ENCODE measurements at regions not wholly inside any gene's neighbourhood (a gene's known extent, or its start where the extent isn't known, plus 50 kb on each side); places are given as distances from the start of the nearest gene placed in this dataset.

DNA sequence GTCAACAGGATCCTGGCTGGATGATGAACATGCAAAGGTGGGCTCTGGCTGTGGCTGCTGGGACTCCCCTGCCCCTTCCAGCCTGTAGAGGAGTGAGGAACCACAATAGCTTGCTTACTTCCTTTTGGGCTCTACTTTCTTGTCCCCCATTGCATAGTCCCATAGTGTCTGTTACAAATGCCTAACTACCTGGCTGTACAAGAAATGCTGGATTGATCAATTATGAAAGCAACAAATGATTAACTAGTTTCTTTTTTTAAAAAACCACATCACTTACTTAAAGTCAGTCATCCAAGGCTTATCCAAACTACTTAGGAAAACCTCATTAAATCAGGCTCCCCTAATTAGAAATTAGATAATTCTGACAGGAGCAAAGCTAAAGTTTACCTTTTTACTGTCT lies 514.1 kb upstream of the PKN2 start:
- TF ChIP-seq, protein P1, sequence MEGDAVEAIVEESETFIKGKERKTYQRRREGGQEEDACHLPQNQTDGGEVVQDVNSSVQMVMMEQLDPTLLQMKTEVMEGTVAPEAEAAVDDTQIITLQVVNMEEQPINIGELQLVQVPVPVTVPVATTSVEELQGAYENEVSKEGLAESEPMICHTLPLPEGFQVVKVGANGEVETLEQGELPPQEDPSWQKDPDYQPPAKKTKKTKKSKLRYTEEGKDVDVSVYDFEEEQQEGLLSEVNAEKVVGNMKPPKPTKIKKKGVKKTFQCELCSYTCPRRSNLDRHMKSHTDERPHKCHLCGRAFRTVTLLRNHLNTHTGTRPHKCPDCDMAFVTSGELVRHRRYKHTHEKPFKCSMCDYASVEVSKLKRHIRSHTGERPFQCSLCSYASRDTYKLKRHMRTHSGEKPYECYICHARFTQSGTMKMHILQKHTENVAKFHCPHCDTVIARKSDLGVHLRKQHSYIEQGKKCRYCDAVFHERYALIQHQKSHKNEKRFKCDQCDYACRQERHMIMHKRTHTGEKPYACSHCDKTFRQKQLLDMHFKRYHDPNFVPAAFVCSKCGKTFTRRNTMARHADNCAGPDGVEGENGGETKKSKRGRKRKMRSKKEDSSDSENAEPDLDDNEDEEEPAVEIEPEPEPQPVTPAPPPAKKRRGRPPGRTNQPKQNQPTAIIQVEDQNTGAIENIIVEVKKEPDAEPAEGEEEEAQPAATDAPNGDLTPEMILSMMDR (conservative IDR thresholded peaks at IDR 0.05 in 1 of 2, IDR thresholded peaks at IDR 0.05 in 1 of 2; ENCODE audit: extremely low read depth in 1 of 2, insufficient read depth in 1 of 2, low read depth in 1 of 2, low read length in 2 of 2) = no peak
- no peak for TF ChIP-seq EZH2 (IDR thresholded peaks at IDR 0.05; ENCODE audit: borderline replicate concordance, low read length)
